GM18861 (cell line): ENCODE measurements at regions not wholly inside any gene's neighbourhood (a gene's known extent, or its start where the extent isn't known, plus 50 kb on each side); places are given as distances from the start of the nearest gene placed in this dataset.
"Not testable (repeated sequence)": the region's sequence is repeated elsewhere in the genome, so short reads cannot be mapped to it uniquely, and the experiment has no call there.

Experiments used
- ATAC-seq: cut with Tn5 transposase; IDR thresholded peaks from one replicate; pipeline ENCODE4 v1.9.1; 2021; ENCODE audit not compliant: unreplicated experiment

DNA sequence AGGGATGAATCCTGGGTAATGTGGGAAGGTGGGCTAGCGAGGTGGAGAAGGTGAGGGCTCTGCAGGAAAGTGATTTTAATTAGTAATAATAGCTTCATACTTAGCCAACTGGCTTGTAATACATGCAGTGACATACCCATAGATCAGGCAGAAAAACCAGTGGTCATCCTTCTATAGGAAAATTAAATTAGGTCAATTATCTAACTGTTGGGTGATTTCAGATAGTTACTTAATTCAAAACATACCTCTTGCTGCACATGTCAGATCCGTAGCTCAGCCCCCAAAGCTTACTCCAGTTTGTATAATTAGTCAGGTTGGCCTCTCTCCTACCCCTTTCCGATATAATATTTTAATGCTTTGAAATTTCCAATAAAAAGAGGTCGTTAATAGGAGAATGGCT, 137.0 kb downstream of the TMEM114 start:
- ATAC-seq = no peak

DNA sequence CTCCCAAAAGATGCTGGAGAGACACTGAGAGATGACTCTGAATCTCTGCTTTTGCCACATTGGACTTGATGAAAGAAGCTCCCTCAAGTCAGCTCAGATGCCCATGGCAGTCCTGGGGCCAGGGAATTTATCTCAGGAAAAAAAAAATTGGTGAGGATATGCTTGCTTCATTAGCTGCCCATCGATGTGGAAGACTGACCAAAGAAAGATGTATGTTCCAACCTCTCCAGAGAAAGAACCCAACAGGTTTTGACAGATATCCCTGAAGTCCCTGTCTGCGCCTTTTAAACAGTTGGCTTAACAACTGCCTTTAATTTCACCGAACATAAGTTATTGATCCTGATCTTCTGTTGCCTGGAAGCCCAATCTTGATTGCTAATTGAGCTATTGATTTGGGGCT, 137.4 kb downstream of the TMEM114 start:
- no peak for ATAC-seq

DNA sequence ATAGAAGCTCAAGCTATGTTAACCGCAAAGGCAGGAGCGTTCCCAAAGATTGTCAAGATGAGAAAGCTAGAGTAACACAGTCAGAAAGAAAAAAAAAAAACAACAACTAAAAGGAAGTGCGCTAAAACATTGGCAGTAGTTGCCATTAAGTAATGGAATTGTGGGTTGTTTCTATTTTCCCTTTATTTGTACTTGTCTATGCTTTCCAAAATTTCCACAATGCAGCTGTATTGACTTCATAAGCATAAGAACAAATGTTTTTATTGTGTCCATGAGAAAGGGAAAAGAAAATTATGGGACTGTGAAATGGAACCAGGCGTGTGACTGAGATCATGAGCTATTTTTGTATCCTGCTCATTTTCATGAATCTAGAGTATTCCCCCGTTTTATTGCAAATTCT, 153.4 kb downstream of the TMEM114 start:
- no peak for ATAC-seq

DNA sequence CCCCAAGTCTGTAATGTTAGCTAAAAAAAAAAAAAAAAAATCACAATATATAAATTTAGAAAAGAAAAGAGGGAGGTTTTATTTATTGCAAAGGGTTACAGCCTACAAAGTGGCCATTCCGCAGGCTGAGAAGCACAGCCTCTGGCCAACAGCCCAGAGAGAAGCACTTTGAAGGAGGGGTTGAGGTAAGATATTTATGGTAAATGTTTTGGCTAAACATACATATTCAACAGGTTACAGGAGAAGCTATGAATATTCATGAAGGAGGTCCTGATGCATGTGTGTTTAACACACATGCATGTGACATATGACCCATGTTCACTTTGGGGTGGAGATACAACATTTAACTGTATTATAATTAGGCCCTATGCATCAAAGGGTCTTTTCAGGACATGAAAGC, 158.5 kb downstream of the TMEM114 start:
- no peak for ATAC-seq

DNA sequence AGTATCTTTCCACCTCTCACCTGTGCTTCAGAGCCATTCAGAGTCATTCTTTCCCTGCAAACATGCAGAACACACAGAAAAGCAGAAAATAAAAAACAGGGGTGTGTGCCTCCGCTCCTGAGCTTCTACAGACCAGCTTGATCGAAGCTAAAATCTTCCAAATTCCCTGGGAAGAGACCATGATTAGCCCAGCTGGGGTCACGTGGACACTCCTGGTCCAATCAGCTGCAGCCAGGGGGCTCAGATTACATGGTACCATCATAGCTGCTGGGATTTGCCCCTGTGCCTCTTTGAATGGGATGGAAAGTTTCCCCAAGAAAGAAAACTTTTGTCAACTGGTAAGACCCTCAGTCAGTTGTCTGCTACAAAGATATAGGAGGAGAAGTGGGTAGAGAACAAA, 159.9 kb downstream of the TMEM114 start:
- no peak for ATAC-seq

DNA sequence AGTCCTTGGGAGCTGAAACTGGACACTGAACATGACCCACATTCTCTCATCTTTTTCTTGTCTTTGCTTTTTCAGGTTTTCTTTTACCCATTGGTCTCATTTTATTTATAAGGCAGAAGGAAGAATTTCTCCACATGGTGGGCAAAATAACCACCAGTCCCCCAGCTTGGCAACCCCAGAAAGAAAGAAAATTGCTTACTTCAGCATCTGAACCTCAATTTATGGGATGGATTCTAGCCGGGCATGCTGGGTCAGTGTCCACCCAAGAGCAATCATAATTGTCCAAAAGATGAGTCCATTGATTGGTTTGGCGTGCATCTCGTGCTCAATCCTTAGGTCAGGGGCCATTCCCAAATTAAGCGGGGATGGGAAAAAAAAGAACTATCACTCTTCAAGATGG, 163.7 kb downstream of the TMEM114 start:
- no peak for ATAC-seq

DNA sequence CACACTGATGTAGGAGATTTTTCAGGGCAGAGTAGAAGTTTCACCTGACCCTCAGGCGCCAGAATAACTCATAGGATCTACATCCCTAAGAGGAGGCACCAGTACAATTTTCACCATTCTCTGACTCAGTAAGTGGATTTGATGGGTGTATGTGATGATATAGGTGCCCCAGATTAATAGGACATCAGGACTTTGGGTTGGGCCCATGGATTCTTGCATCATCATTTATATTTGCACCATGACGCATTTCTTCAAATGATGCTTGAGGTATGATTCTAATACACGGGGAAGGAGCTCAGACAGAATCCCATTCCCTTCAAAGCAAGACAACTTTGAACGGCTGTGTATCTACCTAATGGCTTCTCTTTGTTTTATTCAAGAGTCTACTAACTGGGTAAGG, 173.2 kb downstream of the TMEM114 start:
- no peak for ATAC-seq

GRCh38 chr16:8408855-8409567, 181.3 kb downstream of the TMEM114 start:
- no peak for ATAC-seq

- ATAC-seq = no peak
Observed at GRCh38 chr16:8407351-8407750, 183.0 kb downstream of the TMEM114 start.

DNA sequence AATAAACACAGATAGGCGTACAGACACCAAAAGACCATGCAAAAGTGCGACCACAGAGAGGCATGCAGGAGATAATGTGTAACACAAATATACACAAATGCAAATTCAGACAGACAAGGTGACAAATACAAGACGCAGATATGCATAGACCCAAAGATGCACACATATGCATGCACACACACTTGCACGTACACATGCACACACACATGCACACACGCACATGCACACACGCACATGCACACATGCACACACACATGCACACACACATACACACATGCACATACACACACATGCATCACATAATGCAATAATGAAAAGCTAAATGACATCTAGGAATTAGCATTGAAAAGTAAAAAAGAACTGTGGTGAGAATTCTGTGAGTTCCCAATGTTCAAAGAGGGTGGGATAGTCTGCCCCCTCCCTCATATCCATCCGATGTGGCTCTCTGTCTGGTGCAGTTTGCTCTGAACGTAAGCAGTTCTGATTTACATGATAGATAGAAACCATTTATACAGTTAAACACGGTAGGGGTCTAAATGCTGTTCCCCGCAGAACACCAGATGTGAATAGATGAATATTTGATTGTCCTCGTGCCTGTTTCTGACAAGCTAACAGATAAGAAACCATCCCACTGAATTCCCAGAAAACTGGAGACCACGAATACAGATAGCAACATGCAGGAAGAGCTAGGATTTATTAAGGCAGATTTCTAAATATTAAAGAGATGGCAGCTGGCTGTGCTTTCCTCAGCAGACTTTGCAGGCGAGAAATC, 186.1 kb downstream of the TMEM114 start:
- ATAC-seq = no peak

- no peak for ATAC-seq
Observed at GRCh38 chr16:8402981-8403843, 187.1 kb downstream of the TMEM114 start.

DNA sequence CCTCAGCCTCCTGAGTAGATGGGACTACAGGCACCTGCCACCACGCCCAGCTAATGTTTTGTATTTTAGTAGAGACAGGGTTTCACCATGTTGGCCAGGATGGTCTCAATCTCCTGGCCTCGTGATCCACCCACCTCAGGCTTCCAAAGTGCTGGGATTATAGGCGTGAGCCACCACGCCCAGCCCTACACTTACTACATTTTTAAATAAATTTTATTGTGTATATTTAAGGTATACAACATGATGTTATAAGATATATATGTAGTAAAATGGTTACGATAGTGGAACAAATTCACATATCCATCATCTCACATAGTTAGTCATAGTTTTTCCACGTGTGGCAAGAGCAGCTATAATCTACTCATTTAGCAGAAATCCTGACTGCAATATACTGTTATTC, 189.6 kb downstream of the TMEM114 start:
- not testable (repeated sequence) for ATAC-seq

- ATAC-seq = no peak
Observed at GRCh38 chr16:8398548-8398947, 191.8 kb downstream of the TMEM114 start.

- ATAC-seq = no peak
Observed at GRCh38 chr16:8397223-8397622, 193.1 kb downstream of the TMEM114 start.

- no peak for ATAC-seq
Observed at GRCh38 chr16:8396463-8396862, 193.8 kb downstream of the TMEM114 start.

GRCh38 chr16:8391257-8391656, 199.1 kb downstream of the TMEM114 start:
- no peak for ATAC-seq

DNA sequence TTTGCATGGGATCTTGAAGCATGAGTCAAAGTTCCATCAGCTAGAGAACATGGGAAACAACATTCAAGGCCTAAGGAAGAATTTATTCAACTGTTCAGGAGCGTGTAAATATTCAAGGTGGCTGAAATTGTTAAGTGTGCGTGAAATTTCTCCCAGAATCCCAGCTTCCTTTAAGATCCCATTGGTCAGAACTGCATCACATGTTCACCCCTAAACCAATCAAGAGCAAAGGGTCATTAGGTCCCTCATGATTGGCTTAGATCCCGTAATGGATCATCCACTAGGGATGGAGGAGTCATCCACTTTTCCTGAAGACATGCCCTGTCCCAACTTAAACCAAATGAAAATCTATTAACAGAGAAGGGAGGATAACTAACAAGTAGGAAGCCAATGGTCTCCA, 201.6 kb downstream of the TMEM114 start:
- ATAC-seq = no peak

GRCh38 chr16:8381814-8382213, 208.5 kb downstream of the TMEM114 start:
- ATAC-seq = no peak

GRCh38 chr16:8380311-8380710, 210.0 kb downstream of the TMEM114 start:
- no peak for ATAC-seq

DNA sequence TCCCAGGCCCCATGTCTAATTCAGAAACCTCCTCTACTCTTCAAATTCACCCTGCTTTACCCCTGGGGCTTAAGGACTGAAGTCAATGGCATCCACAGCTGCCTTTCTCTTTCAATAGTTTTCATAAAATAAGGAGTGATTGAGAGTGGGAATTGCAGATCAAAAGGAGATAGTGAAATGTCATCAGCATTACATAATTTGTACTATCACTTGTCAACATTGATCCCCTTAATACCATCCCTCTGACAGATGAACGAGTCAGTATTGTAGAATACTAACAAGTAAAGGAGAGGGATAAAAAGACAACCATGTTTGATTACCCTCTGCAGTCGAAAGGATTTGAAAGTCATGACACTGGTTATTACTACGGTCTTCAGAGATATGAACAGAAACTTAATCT, 212.4 kb downstream of the TMEM114 start:
- ATAC-seq = no peak

DNA sequence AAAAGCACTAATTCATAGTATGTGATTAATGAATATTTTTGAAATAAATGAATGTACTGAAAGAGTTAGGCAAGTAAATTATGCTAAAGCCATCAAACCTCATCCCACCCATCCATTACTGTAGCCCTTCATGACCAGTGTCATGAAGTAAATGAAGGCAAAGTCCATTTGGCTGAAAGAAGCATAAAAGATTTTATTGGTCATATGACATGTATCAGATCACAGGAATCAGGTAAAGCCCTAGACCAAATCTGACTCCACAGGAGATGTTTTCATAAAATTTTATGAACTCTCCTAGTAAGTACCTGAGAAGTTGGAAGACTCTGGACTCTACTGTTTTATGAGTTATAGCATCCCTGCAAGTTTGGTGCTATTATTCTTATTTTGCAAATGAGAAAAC, 213.5 kb downstream of the TMEM114 start:
- ATAC-seq = no peak

DNA sequence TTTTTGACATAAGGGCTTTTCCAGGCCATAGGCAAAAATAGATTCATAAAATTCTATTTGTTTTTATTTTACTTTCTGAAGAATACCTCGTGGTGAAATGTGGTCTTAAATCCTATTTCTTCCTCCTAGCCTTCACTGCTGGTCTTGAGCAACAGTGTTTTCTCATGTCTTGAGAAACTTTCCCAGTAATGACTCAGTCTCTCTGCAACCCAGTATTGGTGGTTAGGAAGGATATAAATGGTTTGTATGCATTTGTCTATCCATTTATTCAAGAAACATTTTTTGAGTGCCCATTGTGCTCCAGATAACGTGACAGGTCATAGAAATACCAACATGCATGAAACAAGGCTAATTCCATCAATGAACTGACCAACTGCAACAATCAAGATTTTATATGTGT, 213.9 kb downstream of the TMEM114 start:
- ATAC-seq = no peak
